Bronchial epithelial cell (primary cell): ENCODE measurements at regions not wholly inside any gene's neighbourhood (a gene's known extent, or its start where the extent isn't known, plus 50 kb on each side); places are given as distances from the start of the nearest gene placed in this dataset.

Source experiments
- DNase-seq: peaks from one replicate; pipeline ENCODE4 v3.0.0-alpha.2; 2010; ENCODE audit warnings: low read depth
- FAIRE-seq: peaks from 2 replicates; lab custom pipeline; 2011; peaks lifted over from hg19 to GRCh38; lab: Jason Lieb, UNC
- H3K27me3 ChIP-seq: 2 replicates; pipeline ENCODE4 v1.5.1; 2011; ENCODE audit warnings: low read length; ENCODE audit not compliant: control insufficient read depth, insufficient read depth
- H3K36me3 ChIP-seq: 2 replicates; pipeline ENCODE4 v1.5.1; 2011; ENCODE audit warnings: low read length; ENCODE audit not compliant: control insufficient read depth, insufficient read depth
- H3K4me3 ChIP-seq: 2 replicates; pipeline ENCODE4 v1.5.1; 2011; ENCODE audit warnings: mild to moderate bottlenecking, low read depth, low read length, control low read depth
- CTCF ChIP-seq: IDR thresholded peaks from 2 replicates; pipeline ENCODE4 v1.5.1; 2011; ENCODE audit warnings: mild to moderate bottlenecking, moderate library complexity, low read length, control low read depth, inconsistent platforms; ENCODE audit not compliant: insufficient read depth, severe bottlenecking

- Histone ChIP-seq H3K4me3 (no peak overlapping the region), H3K27me3 (no peaks in the 10 kb centered on the region), H3K36me3 (no peaks in the 10 kb centered on the region)
- FAIRE-seq (no peak), DNase-seq (no peak)
- no peak for TF ChIP-seq CTCF
Measured at GRCh38 chr5:113974976-113975375, 386.9 kb upstream of the KCNN2 start.

- FAIRE-seq = no peak
- DNase-seq = no peak
Measured at GRCh38 chr5:113984928-113985327, 376.9 kb upstream of the KCNN2 start.

GRCh38 chr5:113985505-113985904 is 376.4 kb upstream of the KCNN2 start:
- no peak for DNase-seq
- TF ChIP-seq CTCF = no peak
- H3K4me3 ChIP-seq = no peak overlapping the region
- no peak for FAIRE-seq
- H3K36me3 ChIP-seq = no peaks in the 10 kb centered on the region
- no peaks in the 10 kb centered on the region for H3K27me3 ChIP-seq

More at GRCh38 chr5:113984928-113985327, 376.9 kb upstream of the KCNN2 start:
- Histone ChIP-seq H3K27me3 (no peaks in the 10 kb centered on the region), H3K36me3 (no peaks in the 10 kb centered on the region), H3K4me3 (no peak overlapping the region)
- TF ChIP-seq CTCF = no peak

GRCh38 chr5:113989278-113989912 is 372.5 kb upstream of the KCNN2 start:
- no peak for FAIRE-seq
- Histone ChIP-seq H3K36me3 (no peaks in the 10 kb centered on the region), H3K4me3 (no peak overlapping the region), H3K27me3 (no peaks in the 10 kb centered on the region)
- TF ChIP-seq CTCF = no peak
- no peak for DNase-seq

- FAIRE-seq = no peak
- no peak for DNase-seq
- TF ChIP-seq CTCF = no peak
Measured at GRCh38 chr5:113989913-113990305, 372.0 kb upstream of the KCNN2 start.

GRCh38 chr5:114001076-114001475 is 360.8 kb upstream of the KCNN2 start:
- H3K4me3 ChIP-seq = no peak overlapping the region
- FAIRE-seq (no peak), DNase-seq (no peak)
- no peaks in the 10 kb centered on the region for H3K27me3 ChIP-seq
- TF ChIP-seq CTCF = no peak
- no peaks in the 10 kb centered on the region for H3K36me3 ChIP-seq

More at GRCh38 chr5:113989913-113990305, 372.0 kb upstream of the KCNN2 start:
- no peak overlapping the region for H3K4me3 ChIP-seq
- no peaks in the 10 kb centered on the region for H3K27me3 ChIP-seq
- no peaks in the 10 kb centered on the region for H3K36me3 ChIP-seq
